ENCODE measurements at regions not wholly inside any gene's neighbourhood (a gene's known extent, or its start where the extent isn't known, plus 50 kb on each side); places are given as distances from the start of the nearest gene placed in this dataset.

GRCh38 chr13:22765547-22765946 lies 415.2 kb upstream of the SGCG start:
- no peak overlapping the region for H3K9ac ChIP-seq (ENCODE audit: extremely low read depth, insufficient read length, low read length)
- no CpG with 5 or more reads among the region's 3 CpGs for WGBS (ENCODE audit: extremely low coverage, insufficient read length, low lambda C conversion rate)

More at GRCh38 chr13:22765547-22765946, 415.2 kb upstream of the SGCG start:
- no peak overlapping the region for H3K4me2 ChIP-seq (ENCODE audit: insufficient read depth, insufficient read length, low read length)
- Mint-ChIP-seq H3K4me3 (no peak overlapping the region), H3K27ac (no peak overlapping the region), H3K27me3 (ENCODE audit: low read depth) (no peaks in the 10 kb centered on the region), H3K36me3 (ENCODE audit: insufficient read depth in 1 of 3, low read depth in 3 of 3) (no peaks in the 10 kb centered on the region), H3K4me1 (no peaks in the 10 kb centered on the region), H3K9me3 (no peaks in the 10 kb centered on the region)
- no peaks in the 10 kb centered on the region for H3K4me1 ChIP-seq (ENCODE audit: insufficient read depth, low read length)
- no peak overlapping the region for H3K23ac ChIP-seq (ENCODE audit: insufficient read length, low read depth, low read length)
- DNase-seq: no peak
- TF ChIP-seq CTCF (conservative IDR thresholded peaks at IDR 0.05): no peak
- no peak overlapping the region for H3T11ph ChIP-seq (ENCODE audit: low read length)
- H4K5ac ChIP-seq (ENCODE audit: insufficient read length, low read depth, low read length): no peak overlapping the region
- no peak overlapping the region for H2BK12ac ChIP-seq (ENCODE audit: insufficient read length, low read depth, low read length)
- no peaks in the 10 kb centered on the region for H3K23me2 ChIP-seq (ENCODE audit: insufficient read length, low read depth, low read length, poor library complexity, severe bottlenecking)
- no peak overlapping the region for H4K8ac ChIP-seq (replicated peaks; ENCODE audit: insufficient read length, low read depth, low read length)
- H2AFZ ChIP-seq (ENCODE audit: low read length): peak overlapping the region; percentile 22
- no peak overlapping the region for H3K4ac ChIP-seq (ENCODE audit: low read depth, low read length)
- no peak overlapping the region for H2AK5ac ChIP-seq (ENCODE audit: insufficient read length, low read length)
- H3K9me3 ChIP-seq (ENCODE audit: control insufficient read depth, low read depth, low read length): no peaks in the 10 kb centered on the region
- H2BK120ac ChIP-seq (ENCODE audit: low read depth, low read length, poor library complexity, severe bottlenecking): no peak overlapping the region
- H3K79me1 ChIP-seq (ENCODE audit: insufficient read depth, low read depth, low read length, poor library complexity, severe bottlenecking): no peaks in the 10 kb centered on the region
- H3K18ac ChIP-seq (ENCODE audit: insufficient read length, low read depth, low read length): no peak overlapping the region
- H4K20me1 ChIP-seq (ENCODE audit: control insufficient read depth, insufficient read depth, insufficient read length): no peaks in the 10 kb centered on the region
- H3K14ac ChIP-seq (ENCODE audit: insufficient read depth, low read length): no peak overlapping the region
- no peak overlapping the region for H2BK20ac ChIP-seq (ENCODE audit: low read depth, low read length, poor library complexity, severe bottlenecking)
- no peak overlapping the region for H3K27ac ChIP-seq (ENCODE audit: insufficient read length, low read depth, low read length)
- no peaks in the 10 kb centered on the region for H3K79me2 ChIP-seq (ENCODE audit: insufficient read depth, low read length)
- H2BK15ac ChIP-seq (ENCODE audit: low read depth, low read length): no peak overlapping the region
- no peaks in the 10 kb centered on the region for H3K27me3 ChIP-seq (ENCODE audit: insufficient read depth, low read length)
- H2BK5ac ChIP-seq (ENCODE audit: insufficient read length, low read length): no peak overlapping the region
- H4K91ac ChIP-seq (ENCODE audit: insufficient read length, low read depth, low read length): no peak overlapping the region
- no peak overlapping the region for H3K56ac ChIP-seq (ENCODE audit: insufficient read length, low read depth, low read length)
